GM23248 (cell line): ENCODE measurements at regions not wholly inside any gene's neighbourhood (a gene's known extent, or its start where the extent isn't known, plus 50 kb on each side); places are given as distances from the start of the nearest gene placed in this dataset.

ENCODE experiments used
- EZH2 ChIP-seq: fragments of 200-600 bp; sonication (generic); IDR thresholded peaks from 2 replicates; pipeline ENCODE4 v1.6.1; 2018; ENCODE audit warnings: antibody characterized with exemption, mild to moderate bottlenecking; ENCODE audit not compliant: insufficient read depth, poor library complexity, severe bottlenecking
- EZH2phosphoT487 ChIP-seq: fragments of 200-600 bp; sonication (generic); IDR thresholded peaks from 2 replicates; pipeline ENCODE4 v1.6.1; 2018; ENCODE audit warnings: antibody characterized with exemption, moderate library complexity, mild to moderate bottlenecking, low read depth; ENCODE audit not compliant: insufficient read depth

- TF ChIP-seq EZH2, result no peak
- TF ChIP-seq EZH2phosphoT487, result no peak
Measured at GRCh38 chr10:62981096-62981495, 152.0 kb upstream of the NRBF2 start.
